ENCODE measurements at regions not wholly inside any gene's neighbourhood (a gene's known extent, or its start where the extent isn't known, plus 50 kb on each side); places are given as distances from the start of the nearest gene placed in this dataset.
"Not testable (repeated sequence)": the region's sequence is repeated elsewhere in the genome, so short reads cannot be mapped to it uniquely, and the experiment has no call there.

DNA sequence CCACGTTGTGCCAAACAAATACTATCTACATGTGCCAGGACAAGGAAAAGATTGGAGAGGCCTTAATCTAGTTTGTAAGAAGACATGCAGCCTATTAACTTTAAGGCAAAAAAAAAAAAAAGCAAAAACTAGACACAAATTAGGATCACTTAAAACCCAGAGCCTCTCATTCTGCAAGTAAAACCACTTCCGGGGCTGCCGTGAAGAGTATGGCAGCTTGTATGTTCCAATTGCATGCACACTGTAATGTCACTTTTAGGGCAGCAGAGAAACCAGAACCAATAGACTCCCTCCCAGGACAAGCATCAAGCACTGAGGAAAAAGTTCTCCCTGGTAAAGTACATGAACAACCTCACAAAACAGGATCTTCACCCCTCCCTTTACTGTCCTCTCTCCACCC, 70.6 kb downstream of the RSL24D1 start:
- no peak for DNase-seq (ENCODE audit: low spot score)

DNA sequence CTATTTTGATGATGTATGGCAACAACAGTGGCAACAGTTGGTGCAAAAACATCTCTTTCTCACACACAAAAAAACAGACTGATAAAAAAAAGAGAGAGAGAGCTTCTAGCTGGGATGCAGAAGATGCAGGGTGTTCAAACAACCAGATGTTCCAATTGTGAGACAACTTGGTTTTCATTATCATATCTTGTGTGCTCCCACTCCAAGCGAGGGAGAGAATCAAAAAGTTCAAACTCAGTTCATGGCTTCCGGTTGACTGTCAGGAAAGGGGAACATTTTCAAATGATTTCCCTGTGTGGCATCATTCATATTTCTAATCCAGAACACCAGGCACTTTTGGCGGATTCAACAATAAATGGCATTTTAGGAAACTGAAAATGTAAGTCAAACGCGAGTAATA, 72.1 kb downstream of the RSL24D1 start:
- no peak for DNase-seq (ENCODE audit: low spot score)

DNA sequence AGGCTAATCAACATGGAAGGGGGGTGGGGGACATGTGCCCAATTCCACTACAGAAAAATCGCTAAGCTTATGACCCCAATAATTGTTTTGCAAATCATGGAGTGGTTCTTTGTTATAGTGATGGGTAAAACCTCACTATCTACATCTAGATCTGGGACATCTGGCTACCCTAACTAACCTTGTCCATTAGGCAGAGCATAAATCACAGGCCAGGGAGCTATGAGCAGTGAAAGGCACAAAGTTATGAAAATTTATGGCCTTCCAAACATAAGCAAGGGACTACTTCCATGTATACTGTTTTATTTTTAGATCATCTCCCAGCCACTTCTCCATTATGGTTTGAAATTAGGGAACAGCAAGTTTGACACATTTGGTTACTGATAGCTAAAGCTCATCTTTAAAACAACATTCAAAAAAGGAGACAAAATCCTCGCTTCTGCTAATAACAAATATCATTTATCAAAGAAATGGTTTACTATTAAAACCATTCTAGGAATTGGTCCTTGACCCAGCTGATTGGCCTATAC, 78.3 kb downstream of the RSL24D1 start:
- DNase-seq (ENCODE audit: low spot score) = no peak

DNA sequence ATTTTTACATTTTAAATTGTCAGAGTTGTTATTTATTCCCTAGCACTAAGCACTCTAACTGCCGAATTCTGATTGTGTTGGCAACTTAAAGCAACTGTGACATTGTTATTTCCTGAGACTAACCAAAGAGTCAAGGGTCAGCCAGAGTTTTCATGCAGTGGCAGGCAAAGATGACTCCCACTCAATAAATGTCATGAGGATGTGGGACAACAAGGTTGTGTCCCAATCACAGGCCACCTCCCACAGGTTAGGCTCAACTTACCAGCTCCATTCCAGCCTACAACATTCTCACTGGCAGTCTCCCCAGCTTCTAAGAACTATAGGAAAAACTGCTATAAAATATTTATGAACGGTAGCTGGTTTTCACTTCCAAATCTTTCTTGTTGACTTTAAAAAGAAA, 80.1 kb downstream of the RSL24D1 start:
- no peak for DNase-seq (ENCODE audit: low spot score)

DNA sequence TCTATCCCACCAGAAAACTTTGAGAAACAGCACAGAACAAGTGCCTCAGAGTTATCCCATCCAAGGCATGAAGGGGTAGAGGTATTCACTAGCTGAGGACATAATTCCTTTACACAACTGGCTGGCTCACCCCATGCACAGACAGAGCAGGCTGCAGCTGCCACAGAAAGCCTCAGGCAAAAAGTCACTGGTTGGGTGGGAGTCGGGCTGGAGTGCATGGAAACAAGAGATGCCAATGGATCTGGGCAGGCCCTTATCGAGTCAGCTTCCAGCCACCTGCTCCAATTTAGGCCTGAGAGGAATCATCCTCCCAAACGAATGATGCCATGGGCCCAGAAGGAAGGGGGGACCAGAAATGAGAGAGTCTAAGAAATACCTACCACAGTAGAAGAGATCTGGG, 83.0 kb downstream of the RSL24D1 start:
- DNase-seq (ENCODE audit: low spot score) = no peak

DNA sequence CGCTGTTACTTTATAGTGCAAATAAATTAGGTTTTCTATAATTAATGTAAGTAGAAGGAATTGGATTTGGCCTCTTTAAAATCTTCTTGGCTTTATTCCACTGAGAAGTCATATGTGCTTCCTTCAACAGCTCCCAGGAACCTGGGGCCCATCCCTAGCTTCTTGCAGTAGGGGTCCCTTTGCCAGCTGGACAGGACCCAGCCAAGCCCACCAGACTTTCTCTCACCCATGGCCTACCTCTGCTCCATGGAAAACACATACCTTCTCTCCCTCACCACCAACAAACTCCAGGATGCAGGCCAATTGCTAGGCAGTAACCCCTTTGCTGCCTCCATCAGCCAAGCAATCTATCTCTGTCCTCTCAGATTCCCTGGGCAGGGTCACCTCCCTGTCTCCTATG, 84.0 kb downstream of the RSL24D1 start:
- DNase-seq (ENCODE audit: low spot score) = no peak

DNA sequence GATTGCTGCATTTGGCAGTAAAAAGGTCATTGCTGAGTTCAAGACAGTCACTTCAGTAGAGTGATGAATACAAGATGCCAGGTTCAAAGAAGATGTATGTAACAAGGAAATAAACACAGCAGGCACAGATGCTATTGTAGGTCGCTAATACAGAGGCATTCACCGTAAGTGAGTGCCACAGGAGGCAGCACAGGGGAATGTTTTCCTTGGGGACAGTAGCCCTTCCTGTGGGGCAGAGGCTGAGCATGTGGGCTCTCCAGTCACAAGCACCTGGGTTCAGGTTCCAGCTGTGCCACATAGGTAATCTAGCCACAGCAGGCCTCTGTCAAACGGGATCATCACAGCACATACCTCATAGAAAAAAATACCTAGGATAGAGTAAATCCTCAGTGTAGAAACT, 86.3 kb downstream of the RSL24D1 start:
- no peak for DNase-seq (ENCODE audit: low spot score)

DNA sequence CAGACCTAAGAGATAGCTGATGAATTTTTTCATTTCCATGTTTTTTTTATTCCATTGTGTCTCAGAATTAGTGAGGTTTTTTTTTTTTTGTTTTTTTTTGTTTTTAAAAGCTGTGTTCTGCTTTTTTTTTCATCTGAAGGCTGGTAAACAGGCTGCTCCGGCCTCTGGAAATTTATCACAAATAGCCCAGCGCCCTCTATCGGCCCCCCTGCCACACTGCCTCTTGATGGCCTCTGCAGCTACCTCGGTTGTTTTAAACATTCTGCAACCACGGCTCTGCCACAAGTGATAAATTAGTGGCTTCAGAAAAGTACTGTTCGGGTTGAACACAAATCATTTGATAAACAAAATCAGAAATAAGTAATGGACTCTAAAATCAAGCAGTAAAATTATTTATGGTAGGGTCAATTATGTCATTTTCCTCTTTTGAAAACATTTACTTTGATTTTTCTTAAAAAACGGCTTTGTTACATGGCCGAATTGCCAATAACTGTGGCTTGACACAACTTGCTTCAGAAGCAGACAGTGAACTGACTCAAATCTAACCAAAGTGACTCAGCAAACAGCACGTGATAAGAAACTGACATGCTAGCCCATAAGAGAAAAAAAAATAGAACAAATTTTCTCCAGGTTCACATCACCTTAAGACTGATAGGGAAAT, 87.8 kb downstream of the RSL24D1 start:
- DNase-seq (ENCODE audit: low spot score) = peak; percentile 27

DNA sequence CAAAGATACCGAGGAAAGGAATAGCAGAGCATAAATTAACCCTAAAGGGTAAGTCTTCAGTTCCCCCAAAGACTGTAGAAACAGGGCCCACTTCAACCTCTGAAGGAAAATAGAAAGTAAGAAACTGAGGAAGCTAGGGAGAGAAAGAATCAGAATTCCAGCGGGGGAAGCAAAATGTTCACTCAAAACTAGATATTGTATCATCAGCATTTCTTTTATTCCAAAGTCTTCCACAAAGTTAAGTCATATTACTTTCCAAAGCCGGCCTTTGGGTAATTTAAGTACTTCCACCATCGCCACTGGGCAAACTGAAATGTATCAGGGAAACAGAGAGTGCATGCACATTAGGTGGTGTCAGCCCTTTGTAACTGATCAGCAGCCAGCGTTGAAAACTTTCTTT, 88.3 kb downstream of the RSL24D1 start:
- DNase-seq (ENCODE audit: low spot score) = no peak

DNA sequence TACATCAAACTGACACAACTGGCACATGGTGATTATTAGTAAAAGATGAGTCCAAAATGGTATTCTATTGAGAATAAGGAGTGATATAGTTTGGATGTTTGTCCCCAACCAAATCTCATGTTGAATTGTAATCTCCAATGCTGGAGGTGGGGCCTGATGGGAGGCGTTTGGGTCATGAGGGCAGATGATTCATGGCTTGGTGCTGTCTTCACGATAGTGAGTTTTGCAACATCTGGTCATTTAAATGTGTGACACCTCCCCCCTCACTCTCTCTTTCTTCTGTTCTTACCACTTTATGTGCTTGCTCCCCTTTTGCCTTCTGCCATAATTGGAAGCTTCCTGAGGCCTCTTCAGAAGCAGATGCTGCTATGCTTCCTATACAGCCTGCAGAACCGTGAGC, 90.6 kb downstream of the RSL24D1 start:
- DNase-seq (ENCODE audit: low spot score) = no peak

DNA sequence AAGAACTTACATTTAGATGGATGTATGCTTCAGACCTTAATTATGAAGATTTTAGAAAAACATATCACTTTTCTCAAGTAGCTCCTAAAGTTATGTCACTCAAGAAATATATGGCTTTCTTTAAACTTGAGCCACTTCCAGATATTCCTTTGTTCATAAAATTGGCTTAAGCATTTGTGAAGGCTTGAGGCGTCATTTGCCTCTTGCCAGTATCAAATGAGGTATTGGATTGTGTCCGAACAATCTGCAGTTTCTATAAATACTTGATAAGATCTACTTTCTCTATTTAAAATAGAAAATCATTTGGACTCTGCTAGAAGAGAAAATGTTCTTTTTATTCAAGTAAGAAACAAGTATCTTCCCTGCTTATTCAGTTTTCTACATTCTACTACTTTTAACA, 102.6 kb downstream of the RSL24D1 start:
- no peak for DNase-seq (ENCODE audit: low spot score)

DNA sequence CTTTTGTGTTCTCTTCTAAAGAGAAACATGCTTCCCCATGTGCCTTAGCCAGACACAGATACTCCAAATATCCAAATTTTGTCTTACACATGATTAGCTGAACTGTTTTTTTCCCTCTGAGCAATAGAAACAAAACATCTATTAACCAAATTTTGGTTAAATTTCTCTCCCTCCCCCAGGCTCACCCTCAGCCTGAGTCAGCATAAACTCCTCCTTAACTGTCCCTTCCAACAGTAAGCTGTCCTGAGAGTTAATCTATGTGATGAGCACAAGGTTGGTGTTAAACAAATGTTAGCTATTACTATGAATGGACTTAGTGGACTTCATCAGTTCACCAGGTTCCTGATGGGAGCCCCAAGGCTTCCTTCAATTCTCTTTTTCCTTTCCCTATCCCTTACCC, 108.5 kb downstream of the RSL24D1 start:
- no peak for DNase-seq (ENCODE audit: low spot score)

DNA sequence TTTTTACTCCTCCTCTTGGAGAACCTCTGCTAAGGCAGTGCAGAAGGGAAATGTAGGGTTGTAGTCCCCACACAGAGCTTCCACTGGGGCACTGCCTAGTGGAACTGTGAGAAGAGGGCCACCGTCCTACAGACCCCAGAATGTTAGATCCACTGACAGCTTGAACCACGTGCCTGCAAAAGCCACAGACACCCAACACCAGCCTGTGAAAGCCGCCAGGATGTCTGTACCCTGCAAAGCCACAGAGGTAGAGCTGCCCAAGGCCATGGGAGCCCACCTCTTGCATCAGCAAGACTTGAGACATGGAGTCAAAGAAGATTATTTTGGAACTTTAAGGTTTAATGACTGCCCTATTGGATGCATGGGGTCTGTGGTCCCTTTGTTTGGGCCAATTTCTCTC, 112.1 kb downstream of the RSL24D1 start:
- no peak for DNase-seq (ENCODE audit: low spot score)

DNA sequence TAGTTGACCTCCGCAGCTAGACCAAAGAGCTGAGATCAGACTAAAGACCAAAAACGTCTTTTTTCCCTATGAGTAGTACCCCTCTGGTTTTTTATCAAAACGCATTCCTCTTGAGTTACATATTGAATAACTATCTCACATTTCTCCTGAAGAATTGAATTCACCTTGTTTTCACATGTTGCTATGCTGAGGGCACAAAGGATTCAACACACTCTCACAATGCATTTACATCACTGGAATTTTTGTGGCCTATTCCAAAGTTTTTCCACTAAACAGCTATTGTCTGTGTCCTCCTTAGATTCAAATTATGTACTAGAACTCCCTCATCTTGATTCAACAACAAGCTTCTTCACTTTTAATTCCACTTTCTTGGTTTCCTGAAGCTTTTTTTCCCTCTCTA, 112.5 kb downstream of the RSL24D1 start:
- no peak for DNase-seq (ENCODE audit: low spot score)

DNA sequence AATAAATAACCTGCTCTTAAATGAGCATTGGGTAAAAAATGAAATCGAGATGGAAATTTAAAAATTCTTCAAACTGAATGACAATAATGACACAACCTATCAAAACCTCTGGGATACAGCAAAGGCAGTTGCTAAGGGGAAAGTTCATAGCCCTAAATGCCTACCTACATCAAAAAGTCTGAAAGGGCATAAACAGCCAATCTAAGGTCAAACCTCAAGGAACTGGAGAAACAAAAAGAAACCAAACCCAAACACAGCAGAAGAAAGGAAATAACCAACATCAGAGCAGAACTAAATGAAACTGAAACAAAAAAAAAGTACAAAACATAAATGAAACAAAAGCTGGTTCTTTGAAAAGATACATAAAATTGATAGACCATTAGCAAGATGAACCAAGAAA, 119.7 kb downstream of the RSL24D1 start:
- not testable (repeated sequence) for DNase-seq (ENCODE audit: low spot score)

DNA sequence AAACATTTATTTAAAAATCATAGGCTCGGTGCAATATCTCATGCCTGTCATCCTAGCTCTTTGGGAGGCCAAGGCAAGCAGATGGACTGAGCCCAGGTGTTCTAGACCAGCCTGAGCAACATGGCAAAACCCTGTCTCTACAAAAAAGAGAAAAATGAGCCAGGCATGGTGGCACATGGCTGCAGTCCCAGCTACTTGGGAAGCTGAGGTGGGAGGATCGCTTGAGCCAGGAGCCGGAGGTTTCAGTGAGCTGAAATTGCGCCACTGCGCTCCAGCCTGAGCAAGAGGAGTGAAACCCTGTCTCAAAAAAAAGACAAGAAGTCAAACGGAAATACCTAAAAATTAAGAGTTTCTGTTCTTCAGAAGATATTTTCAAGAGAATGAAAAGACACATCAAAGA, 122.3 kb downstream of the RSL24D1 start:
- no peak for DNase-seq (ENCODE audit: low spot score)

DNA sequence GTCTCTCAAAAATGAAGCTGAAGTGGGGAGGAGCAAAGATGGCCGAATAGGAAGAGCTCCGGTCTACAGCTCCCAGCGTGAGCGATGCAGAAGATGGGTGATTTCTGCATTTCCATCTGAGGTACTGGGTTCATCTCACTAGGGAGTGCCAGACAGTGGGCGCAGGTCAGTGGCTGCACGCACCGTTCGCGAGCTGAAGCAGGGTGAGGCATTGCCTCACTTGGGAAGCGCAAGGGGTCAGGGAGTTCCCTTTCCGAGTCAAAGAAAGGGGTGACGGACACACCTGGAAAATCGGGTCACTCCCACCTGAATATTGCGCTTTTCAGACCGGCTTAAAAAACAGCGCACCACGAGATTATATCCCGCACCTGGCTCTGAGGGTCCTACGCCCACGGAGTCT, 132.8 kb downstream of the RSL24D1 start:
- DNase-seq (ENCODE audit: low spot score) = not testable (repeated sequence)

DNA sequence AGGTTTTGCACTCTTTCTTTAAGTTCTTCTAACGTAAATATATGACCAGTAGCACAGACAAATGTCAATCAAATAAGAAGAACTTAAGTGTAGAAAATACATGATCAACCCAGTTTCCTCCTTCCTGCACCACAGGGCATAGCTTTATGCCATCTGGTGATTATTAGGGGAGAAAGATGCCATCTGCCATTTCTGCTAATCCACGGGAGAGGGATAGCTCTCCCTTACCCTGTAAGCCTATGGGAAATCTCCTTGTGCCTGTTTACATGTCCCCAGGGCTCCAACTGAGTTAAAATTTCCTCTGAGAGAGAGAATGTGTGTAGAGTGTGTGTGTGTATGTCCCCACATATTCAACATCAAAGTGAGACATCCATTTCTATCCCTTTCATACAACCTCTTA, 135.9 kb downstream of the RSL24D1 start:
- no peak for DNase-seq (ENCODE audit: low spot score)

DNA sequence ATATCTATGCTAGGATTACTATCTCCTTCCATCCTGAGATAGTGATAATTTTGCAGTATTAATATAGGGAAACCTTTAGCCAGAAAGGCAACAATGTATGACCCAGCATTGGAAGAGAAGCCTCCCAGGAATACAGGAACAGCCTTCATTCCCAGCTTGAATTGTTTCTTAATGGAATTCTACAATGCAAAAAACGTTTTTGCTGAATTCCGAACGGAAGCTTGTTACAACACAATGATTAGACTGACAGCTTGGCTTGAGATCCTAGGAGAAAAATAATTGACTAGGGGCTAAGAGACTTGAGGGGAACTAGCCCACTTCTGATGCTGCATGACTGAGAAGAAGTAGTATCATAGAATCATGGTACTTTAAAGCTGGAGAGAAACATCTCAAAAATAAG, 140.2 kb downstream of the RSL24D1 start:
- no peak for DNase-seq (ENCODE audit: low spot score)

DNA sequence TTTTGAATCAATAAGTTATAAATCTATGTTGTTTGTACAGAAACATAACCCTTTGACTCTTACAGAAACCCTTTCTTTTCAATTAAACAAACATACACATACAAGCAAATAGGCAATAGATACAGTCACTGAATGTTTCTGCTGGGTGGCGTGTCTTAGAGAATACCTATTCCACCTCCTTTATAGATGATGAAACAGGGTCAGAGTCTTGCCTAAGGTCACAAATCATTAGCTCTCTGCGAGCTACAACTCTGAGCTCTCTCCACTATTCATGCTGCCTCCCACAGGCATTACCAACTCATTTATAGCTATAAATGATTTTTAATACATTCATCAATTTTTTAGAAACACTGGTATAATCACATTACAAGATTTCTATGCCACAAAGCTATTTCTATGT, 152.6 kb downstream of the RSL24D1 start:
- no peak for DNase-seq (ENCODE audit: low spot score)

DNA sequence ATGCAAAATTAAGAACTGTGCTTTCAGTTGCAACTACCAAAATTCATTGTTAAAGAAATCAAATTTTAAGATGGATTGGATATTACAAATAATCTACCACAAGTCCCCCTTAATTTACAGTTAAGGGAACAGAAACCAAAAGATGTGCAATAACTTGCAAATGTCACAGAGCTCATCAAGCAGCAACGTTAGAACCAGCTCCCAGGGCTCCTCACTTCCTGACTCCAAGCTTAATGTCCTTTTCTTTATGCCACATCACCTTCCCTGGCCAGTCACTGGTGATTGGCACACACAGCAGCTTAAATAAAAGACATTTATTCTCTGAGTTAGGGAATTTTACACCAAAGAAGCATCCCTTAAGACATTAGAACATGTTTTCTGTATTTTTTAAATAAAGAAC, 159.7 kb downstream of the RSL24D1 start:
- DNase-seq (ENCODE audit: low spot score) = no peak

DNA sequence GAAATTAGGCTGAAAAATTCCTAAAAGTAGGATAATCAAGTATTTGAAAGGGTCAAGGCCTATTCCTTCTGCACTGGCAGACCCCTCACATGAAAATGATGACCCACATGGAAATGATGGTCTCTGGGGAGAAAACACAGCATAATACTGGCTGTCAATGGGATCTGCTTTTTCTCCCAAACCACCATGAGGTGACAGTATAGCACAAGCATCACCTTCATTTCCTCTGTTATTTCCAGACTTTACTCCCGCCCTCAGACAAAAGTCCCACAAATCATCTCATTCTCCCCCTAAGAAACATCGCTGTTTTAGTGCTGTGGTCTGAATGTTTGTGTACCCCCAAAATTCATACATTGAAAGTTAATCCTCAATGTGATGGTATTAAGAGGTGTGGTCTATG, 161.0 kb downstream of the RSL24D1 start:
- no peak for DNase-seq (ENCODE audit: low spot score)

DNA sequence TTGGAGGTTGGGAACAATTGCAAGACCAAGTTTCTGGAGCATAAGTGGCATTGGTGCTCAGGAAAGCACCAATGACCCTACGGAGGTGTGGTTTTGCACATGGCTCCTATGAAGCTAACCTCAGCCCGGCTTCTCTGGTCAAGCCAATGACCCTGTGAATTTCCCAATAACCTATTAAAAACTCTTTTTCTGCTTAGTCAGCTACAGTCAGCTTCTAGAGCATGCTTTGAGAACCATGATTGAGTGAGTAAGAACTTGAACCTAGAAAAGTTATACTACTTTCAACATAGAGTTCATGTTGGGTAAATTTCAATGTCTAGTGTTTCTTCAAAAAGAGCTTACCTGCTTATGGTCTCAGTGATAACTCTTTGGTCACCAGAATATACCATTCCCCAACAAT, 163.2 kb downstream of the RSL24D1 start:
- DNase-seq (ENCODE audit: low spot score) = no peak

DNA sequence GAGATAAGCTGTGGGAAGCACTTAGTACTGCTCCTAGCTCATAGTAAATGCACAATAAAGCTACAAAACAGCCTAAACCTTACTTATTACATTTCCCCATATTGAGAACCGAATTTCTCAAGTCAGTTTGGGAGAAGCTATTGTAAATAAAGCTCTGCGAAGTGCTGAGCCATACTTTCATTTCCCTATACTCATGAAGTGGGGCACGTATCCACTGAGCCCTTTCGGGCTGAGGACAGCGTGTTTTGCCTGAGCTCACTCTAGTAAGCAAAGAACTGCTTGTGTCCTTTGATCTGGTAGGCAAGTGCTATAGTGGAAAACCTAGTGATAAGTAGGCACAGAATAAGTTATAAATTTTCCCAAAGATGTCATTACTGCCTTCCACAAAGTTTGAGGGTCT, 165.0 kb downstream of the RSL24D1 start:
- DNase-seq (ENCODE audit: low spot score) = no peak

DNA sequence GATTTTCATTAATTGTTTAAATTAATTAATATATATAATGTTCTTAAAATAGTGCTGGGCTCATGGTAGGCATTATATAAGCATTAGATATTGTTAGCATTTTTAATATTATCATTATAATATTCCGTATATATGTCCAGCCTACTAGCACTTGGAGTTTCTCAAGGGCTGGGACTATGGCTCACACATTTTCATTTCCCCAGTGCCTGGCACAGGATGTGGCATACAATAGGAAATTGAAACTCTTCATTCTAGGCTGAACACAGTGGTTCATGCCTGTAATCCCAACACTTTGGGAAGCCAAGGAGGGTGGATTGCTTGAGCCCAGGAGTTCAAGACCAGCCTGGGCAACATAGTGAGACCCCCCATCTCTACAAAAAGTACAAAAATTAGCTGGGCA, 170.4 kb downstream of the RSL24D1 start:
- DNase-seq (ENCODE audit: low spot score) = no peak

Measured in HuH-7 (cell line).